ENCODE measurements at regions not wholly inside any gene's neighbourhood (a gene's known extent, or its start where the extent isn't known, plus 50 kb on each side); places are given as distances from the start of the nearest gene placed in this dataset.

DNA sequence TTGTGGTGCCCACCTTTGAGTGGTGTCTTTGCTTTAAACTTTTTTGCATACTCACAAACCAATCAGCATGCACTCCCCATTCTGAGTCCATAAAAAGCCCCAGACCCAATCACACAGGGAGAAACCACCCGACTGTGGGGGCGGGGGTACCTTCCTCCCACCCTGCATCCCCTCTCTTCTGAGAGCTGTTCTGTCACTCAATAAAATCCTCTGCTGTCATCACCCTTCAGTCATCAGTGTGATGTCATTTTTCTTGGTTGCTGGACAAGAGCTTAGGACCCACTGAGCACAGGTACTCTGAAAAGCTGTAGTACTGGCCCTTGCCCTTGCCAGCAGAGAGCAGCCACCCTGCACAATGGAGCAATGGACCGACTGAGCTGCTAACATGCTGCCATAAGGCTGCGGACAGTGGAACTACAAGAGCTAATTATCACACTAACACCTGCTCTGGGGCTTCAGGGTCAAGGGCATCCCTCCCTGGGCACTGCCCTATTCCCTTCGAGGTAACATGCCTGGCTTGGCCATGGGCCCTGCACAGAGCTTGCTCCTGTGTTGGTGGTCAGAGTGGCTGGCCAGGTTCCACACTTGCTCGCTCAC, 62.9 kb upstream of the PGRMC2 start:
- no peak for DNase-seq (ENCODE audit: low read depth)
- no peak overlapping the region for H3K4me3 ChIP-seq (ENCODE audit: control insufficient read depth, low read depth, low read length)
- no peak for TF ChIP-seq CTCF (IDR thresholded peaks at IDR 0.05; ENCODE audit: control insufficient read depth, insufficient read depth, low read depth, low read length, missing control alignments)

DNA sequence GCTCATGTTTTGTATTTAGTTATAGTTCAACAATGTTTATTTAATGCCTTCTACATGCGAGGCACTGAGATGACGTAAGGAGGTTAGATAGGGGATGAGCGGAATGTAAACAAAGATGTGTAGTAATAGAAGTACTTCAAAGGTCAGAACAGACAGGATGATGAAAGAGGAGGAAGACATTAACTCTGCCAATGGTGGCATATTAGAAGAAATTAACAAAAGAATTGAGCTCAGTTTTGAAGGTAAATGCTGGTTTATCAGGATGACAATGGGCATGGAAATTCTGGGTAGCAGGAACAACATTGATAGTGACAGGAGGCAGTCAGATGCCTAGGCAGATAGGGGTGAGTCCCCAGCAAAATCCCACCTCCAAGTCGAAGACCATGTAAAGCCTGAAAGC, 62.3 kb upstream of the PGRMC2 start:
- no peak for DNase-seq (ENCODE audit: low read depth)
- no peak overlapping the region for H3K4me3 ChIP-seq (ENCODE audit: control insufficient read depth, low read depth, low read length)
- TF ChIP-seq CTCF (IDR thresholded peaks at IDR 0.05; ENCODE audit: control insufficient read depth, insufficient read depth, low read depth, low read length, missing control alignments), result no peak

GRCh38 chr4:128347930-128348660, 60.5 kb upstream of the PGRMC2 start:
- DNase-seq (ENCODE audit: low read depth), result no peak
- H3K4me3 ChIP-seq (ENCODE audit: control insufficient read depth, low read depth, low read length), result no peak overlapping the region
- TF ChIP-seq CTCF (IDR thresholded peaks at IDR 0.05; ENCODE audit: control insufficient read depth, insufficient read depth, low read depth, low read length, missing control alignments), result no peak

DNA sequence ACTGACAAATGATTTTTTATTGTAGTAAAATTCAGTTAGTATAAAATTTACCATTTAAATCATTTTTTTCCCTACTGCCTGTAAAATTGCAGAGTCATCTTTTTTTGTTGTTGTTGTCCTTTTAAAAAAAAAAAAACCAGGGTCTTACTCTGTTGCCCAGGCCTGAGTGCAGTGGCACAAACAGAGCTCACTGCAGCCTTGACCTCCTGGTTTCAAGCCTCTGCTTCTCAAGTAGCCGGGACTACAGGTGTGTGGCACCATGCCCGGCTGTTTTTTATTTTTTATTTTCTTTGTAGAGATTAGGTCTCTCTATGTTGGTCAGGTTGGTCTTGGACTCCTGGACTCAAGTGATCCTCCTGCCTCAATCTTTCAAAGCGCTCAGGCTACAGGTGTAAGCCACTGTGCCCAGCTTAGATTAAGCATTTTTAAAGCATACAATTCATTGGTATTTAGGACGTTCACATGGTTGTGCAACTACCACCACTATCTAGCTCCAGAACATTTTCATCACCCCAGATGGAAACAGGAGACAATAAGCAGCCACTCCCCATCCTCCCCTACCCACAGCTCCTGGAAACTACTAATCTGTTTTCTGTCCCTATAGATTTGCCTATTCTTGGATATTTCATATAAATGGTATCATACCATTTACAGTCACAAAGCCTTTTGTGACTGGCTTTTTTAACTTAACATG, 59.7 kb upstream of the PGRMC2 start:
- TF ChIP-seq CTCF (IDR thresholded peaks at IDR 0.05; ENCODE audit: control insufficient read depth, insufficient read depth, low read depth, low read length, missing control alignments), result no peak
- no peak overlapping the region for H3K4me3 ChIP-seq (ENCODE audit: control insufficient read depth, low read depth, low read length)
- no peak for DNase-seq (ENCODE audit: low read depth)

DNA sequence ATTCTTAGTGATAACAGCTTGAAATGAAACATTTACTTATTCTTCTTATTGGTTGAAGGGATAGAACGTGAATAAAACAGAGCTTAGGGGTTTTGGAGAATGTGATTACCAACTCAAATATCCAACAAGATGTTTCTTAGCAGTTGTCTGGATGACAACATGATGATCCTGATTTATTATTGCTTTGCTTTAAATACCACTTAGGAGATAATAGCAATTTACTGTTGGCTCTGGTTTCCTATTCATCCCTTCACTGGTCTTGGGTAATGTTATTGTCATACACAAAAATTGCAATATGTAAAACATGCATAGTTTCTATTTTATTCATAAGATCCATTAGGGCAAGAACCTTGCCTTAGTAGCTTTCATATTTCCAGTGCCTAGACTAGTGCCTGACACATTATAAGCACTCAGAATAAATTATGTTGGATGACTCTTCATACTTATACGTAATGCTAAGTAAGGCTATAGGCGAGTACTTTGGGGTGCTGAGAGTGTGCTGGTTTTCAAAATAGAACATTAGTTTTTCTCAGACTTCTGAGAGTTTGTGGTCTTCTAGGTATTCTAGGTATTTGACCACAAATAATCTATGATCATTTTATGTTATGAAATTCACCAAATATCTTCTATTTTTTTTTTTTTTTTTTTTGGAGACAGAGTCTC, 58.6 kb upstream of the PGRMC2 start:
- TF ChIP-seq CTCF (IDR thresholded peaks at IDR 0.05; ENCODE audit: control insufficient read depth, insufficient read depth, low read depth, low read length, missing control alignments), result no peak
- no peak for DNase-seq (ENCODE audit: low read depth)
- no peak overlapping the region for H3K4me3 ChIP-seq (ENCODE audit: control insufficient read depth, low read depth, low read length)

DNA sequence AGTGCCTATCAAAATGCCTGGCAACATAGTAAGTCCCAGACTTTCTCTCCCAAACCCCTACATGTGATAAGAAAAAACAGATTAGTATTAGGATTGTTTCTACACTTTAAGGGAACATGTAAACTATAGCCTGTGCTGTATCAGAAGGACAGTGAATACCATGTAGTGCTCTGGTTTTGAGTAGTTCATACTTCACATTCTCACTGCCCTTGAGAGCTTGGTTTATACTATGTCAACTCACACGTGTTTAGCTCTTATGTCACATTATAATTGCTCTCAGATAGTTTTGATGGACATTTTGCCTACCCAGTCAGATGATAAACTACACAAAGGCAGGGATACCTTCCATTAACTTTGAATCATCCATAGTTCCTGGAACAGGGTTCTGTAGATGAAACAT, 58.0 kb upstream of the PGRMC2 start:
- TF ChIP-seq CTCF (IDR thresholded peaks at IDR 0.05; ENCODE audit: control insufficient read depth, insufficient read depth, low read depth, low read length, missing control alignments), result no peak
- no peak overlapping the region for H3K4me3 ChIP-seq (ENCODE audit: control insufficient read depth, low read depth, low read length)
- no peak for DNase-seq (ENCODE audit: low read depth)

All from AG09309 (cell line).